SU-DHL-6 (cell line): ENCODE measurements at regions not wholly inside any gene's neighbourhood (a gene's known extent, or its start where the extent isn't known, plus 50 kb on each side); places are given as distances from the start of the nearest gene placed in this dataset.

Experiments
- EZH2phosphoT487 ChIP-seq: fragments of 200-600 bp; sonication (generic), shearing (Covaris generic); conservative IDR thresholded peaks from 2 replicates; pipeline ENCODE4 v1.6.1; 2018; ENCODE audit warnings: mild to moderate bottlenecking, antibody characterized with exemption, low read length, moderate library complexity, mixed read lengths
- TF ChIP-seq, protein P1 (sequence below): fragments of 200-600 bp; sonication (generic); IDR thresholded peaks from one replicate; pipeline ENCODE4 v1.5.1; 2017; ENCODE audit warnings: antibody characterized with exemption, mild to moderate bottlenecking, low read length, moderate library complexity; ENCODE audit not compliant: insufficient read depth, poor library complexity, severe bottlenecking

DNA sequence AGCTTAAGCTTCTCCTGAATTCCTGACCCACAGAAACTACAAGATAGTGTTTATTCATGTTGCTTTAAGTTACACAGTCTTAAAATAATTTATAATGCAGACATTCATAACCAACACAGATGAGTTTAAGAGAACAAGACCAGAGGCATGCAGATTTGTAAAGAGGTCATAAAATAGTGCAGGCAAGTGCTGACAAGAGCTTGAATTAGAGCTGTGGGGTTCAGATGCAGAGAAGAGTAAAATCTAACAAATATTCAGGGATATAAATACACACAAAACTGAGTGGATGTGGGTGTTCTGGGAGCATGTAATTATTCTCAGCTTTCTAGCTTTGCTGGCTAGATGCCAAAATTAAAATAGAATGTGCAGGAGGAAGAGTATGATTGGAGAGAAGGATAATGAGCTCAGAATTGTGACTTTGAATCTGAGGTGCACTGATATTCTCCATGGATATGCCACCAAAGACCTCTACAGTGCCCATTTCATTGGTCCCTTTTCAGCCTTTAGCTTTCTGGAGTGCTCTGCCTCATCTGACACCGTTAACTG is 291.9 kb upstream of the SGK1 start:
- TF ChIP-seq, protein P1, sequence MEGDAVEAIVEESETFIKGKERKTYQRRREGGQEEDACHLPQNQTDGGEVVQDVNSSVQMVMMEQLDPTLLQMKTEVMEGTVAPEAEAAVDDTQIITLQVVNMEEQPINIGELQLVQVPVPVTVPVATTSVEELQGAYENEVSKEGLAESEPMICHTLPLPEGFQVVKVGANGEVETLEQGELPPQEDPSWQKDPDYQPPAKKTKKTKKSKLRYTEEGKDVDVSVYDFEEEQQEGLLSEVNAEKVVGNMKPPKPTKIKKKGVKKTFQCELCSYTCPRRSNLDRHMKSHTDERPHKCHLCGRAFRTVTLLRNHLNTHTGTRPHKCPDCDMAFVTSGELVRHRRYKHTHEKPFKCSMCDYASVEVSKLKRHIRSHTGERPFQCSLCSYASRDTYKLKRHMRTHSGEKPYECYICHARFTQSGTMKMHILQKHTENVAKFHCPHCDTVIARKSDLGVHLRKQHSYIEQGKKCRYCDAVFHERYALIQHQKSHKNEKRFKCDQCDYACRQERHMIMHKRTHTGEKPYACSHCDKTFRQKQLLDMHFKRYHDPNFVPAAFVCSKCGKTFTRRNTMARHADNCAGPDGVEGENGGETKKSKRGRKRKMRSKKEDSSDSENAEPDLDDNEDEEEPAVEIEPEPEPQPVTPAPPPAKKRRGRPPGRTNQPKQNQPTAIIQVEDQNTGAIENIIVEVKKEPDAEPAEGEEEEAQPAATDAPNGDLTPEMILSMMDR, result no peak
- TF ChIP-seq EZH2phosphoT487, result no peak
